ENCODE measurements at regions not wholly inside any gene's neighbourhood (a gene's known extent, or its start where the extent isn't known, plus 50 kb on each side); places are given as distances from the start of the nearest gene placed in this dataset.
"Not testable (repeated sequence)": the region's sequence is repeated elsewhere in the genome, so short reads cannot be mapped to it uniquely, and the experiment has no call there.

- no peak for DNase-seq (ENCODE audit: low spot score)
Measured at GRCh38 chr4:123638834-123639233, 242.2 kb downstream of the SPRY1 start.

DNA sequence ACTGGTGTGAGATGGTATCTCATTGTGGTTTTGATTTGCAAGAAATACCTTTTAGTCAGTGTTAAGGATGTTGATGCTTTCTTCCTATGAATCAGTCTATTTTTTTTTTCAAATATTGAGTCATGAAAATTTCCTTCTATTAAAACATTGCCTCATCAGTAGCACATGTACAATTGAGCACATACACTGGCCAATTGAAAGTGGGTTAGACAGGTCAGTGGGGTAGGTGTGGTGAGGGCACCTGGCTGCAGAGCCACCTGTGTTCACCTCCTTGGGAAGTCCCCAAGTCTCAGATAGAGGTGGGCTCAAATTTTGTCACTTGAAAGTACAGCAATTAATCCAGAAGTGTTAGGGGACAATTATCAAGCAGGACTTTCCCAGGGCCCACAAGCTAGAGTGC, 243.7 kb downstream of the SPRY1 start:
- no peak for DNase-seq (ENCODE audit: low spot score)

GRCh38 chr4:123640824-123641223, 244.2 kb downstream of the SPRY1 start:
- DNase-seq (ENCODE audit: low spot score) = no peak

- no peak for DNase-seq (ENCODE audit: low spot score)
Measured at GRCh38 chr4:123643691-123644090, 247.1 kb downstream of the SPRY1 start.

DNA sequence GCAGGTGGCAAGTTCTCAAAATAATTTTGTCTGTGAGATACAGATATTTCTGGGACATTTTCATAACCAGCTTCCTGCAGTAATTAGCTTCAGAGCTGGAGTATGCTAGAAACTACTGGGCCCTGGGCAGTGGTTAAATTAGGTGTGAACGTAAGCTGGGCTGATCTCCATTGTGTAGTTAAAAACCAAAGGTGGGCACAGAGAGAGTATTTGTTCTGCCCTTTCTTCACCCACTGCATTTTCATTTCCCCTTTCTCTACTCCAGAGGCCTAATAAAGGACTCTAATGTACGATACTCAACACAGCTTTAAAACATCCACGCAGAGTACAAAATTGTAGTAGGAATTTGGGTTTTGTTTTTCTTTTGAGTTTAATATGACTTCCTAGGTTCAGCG, 252.7 kb downstream of the SPRY1 start:
- no peak for DNase-seq (ENCODE audit: low spot score)

DNA sequence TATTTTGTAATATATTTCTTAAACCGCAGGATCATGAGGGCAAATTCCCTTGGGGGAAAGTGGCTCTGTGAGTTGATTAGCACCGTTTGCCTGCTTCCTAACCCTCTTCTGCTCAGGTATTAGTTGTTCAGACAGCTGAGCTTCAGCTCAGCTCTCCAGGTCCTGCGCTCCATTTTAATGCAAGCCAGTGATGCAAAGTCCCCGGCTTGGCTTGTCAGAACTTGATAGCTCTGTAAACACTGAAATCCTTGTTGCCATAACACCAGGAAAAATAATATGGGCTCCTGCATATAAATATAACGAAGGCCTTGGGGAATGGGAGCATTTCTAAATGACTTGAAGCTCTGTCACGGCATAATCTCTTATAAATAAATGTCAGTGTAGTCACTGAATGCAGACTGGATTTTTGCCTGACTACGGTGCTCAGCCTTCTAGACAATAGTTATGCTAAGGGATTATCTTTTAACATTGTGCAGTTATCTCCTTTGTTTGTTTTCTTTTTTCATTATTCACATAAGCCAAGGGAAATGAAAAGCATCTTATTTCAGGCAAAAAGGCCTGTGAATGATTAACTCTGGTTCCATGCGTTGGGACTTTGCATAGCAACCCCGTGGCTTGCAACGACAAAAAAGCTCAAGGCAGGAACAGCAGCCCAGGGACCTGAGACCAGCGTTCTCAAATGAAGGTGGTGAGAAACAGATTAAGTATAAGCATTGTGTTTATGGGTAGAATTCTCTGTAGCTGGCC, 253.2 kb downstream of the SPRY1 start:
- no peak for DNase-seq (ENCODE audit: low spot score)

GRCh38 chr4:123651066-123651465, 254.5 kb downstream of the SPRY1 start:
- no peak for DNase-seq (ENCODE audit: low spot score)

GRCh38 chr4:123651536-123652180, 255.1 kb downstream of the SPRY1 start:
- DNase-seq (ENCODE audit: low spot score) = no peak

- no peak for DNase-seq (ENCODE audit: low spot score)
Measured at GRCh38 chr4:123652476-123652875, 255.9 kb downstream of the SPRY1 start.

GRCh38 chr4:123653236-123653635, 256.6 kb downstream of the SPRY1 start:
- DNase-seq (ENCODE audit: low spot score) = no peak

- not testable (repeated sequence) for DNase-seq (ENCODE audit: low spot score)
Measured at GRCh38 chr4:123656746-123657294, 260.2 kb downstream of the SPRY1 start.

DNA sequence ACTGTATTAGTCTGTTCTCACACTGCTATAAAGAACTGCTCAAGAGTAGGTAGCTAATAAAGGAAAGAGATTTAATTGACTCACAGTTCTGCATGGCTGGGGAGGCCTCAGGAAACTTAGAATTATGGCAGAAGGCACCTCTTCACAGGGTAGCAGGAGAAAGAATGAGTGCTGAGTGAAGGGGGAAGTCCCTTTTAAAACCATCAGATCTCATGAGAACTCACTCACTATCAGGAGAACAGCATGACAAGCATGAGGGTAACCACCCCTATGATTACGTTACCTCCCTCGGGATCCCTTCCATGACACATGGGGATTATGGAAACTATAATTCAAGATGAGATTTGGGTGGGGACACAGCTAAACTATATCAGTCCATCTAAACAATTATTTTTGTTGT, 261.0 kb downstream of the SPRY1 start:
- DNase-seq (ENCODE audit: low spot score) = not testable (repeated sequence)

DNA sequence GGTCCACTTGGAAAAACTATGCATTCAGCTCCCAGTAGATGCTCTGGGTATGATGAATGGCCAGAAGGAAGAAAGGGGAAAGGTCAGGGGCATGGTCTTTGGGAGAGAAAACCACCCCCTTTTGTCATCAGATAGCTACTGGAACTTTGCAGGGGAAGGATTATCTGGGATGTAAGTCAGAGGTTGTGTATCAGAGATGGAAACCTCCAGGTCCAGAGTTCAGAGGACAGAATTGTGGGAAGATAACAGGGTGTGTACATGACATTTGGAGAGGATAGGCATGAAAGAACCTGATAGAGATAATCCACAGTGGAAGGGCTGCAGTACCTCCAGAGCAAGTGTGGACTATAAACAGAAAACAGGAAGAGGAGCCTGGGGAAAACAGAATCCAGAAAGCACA, 262.7 kb downstream of the SPRY1 start:
- no peak for DNase-seq (ENCODE audit: low spot score)

GRCh38 chr4:123659730-123660129, 263.1 kb downstream of the SPRY1 start:
- DNase-seq (ENCODE audit: low spot score) = no peak

DNA sequence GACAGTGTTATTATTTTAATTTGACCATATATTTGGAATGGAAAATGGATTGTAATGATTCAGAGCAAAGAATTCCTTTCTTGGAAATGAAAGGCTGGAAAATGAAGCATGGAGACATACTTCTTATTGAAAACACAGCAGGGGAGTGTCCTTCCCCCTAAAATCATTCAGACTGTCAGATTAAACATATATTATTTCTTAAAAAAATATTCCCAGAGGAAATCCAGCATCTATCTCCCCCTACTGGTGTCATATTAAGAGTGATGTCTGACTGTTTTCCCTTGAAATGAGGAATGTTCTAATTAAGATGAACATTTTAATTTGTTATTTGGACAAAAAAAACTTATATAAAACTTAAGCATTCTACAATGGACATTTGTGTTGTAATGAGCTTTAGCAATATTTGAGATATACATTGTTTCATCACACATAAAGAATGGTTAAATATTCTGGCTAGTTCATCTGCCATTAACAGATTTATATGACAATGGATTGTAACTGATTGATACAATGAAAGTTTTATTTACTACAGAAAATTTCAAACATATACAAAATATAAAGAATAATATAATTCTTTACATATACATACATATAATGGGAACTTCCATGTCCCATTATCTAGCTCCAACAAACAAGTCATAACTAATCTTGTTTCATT, 264.6 kb downstream of the SPRY1 start:
- DNase-seq (ENCODE audit: low spot score) = no peak

DNA sequence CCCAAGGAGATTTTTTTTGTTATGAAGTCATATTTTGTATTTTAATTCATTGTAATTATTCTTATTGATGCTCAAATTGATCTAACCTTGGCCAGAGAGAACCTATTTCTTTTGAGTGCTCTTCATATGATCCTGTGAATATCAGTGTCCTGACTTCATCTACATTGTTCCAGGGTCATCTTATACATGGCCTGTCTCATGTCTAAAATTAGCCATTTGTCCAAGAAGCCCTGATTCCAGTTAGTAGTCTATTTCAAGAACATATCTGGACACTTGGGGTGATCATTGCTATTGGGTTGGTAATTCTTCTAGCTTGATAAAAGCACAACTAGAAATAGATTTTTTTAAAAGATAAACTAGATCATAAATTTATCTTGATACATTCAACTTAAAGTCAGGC, 266.2 kb downstream of the SPRY1 start:
- no peak for DNase-seq (ENCODE audit: low spot score)

DNA sequence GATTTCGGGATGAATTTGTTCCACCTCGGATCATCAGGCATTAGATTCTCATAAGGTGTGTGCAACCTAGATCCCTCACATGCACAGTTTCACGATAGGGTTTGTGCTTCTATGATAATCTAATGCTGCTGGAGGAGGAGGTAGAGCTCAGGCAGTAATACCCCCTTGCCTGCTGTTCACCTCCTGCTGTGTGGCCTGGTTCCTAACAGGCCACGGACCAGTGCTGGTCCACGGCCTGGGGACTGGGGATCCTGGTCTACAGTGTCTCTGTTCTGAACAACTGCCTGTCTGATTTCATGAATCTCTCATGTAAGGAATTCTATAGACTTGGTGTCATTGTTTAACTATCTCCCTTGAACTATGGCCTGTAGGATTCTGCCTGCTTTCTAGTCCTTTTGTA, 269.9 kb downstream of the SPRY1 start:
- no peak for DNase-seq (ENCODE audit: low spot score)

DNA sequence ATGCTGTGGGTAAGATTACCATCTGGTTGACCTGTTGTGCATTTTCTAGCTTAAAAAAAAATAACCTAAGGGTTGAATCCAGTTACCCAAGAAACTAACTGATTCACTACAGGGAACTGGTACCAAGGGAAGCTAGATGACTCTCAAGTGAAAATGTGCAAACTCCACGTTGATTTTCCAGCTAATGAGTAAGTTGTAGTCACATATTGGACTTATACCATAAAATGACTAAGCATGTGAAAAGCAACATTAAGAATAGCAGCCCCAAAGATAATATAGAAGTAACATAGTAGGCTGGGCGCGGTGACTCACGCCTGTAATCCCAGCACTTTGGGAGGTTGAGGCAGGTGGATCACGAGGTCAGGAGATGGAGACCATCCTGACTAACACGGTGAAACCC, 270.9 kb downstream of the SPRY1 start:
- no peak for DNase-seq (ENCODE audit: low spot score)

GRCh38 chr4:123667991-123668390, 271.4 kb downstream of the SPRY1 start:
- no peak for DNase-seq (ENCODE audit: low spot score)

DNA sequence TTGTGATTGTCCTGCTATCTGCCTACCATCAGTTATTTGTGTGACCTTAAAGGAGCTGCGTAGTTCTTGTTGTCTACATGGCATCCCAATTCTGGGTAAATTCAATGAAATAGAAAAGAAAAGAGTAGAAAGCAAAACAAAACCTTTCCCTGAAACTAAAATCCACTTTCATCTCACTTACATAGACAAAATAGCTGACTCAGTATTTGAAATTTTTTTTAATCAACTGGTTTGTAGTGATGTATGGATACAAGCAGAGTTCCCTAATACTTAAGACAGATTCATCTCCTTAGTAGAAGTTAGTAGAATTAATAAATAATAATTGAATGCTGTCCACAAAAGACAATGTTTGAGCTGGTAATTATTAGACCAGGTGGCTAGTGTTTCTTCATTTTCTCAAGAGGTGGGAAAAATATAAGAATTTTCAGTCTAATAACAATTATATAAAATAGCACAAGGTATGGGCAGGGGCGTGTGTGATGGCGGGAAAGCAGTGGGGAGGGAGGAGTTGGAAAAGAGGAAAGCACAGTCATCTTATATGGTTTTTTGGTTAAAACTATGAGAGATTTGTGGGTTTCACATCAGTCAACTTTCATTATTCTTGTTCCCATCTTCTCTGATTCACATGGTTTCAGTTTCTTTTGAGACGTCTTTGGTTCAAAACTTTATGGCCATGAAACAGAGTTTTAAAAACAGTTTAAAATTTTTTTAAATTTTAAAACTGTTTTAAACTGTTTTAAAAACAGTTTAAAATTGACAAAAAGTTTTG, 275.2 kb downstream of the SPRY1 start:
- no peak for DNase-seq (ENCODE audit: low spot score)

- no peak for DNase-seq (ENCODE audit: low spot score)
Measured at GRCh38 chr4:123672987-123673386, 276.4 kb downstream of the SPRY1 start.

DNA sequence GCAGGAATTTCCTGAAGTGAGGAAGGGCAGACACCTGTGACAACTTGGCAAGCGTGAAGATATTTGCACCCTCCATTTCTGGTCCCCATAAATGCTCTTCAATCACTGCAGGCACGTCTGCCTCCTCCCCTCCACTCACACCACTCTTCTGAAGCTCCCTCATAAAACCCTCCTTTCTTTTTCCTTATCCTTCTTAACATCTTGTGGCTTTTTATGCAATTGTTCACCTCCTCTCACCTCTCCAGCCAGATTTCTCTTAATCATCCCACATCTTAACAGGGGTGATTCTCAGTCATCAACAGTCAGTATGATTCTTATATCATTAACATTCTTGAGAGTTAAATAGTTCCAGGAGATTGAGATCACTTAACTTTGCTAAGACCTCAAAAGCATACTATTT, 277.4 kb downstream of the SPRY1 start:
- no peak for DNase-seq (ENCODE audit: low spot score)

Data from HuH-7.5 (cell line).